Activated T-helper 1 cell treated with Interleukin-2 at 50 U/mL for 16 hours (primary cell): ENCODE measurements at regions not wholly inside any gene's neighbourhood (a gene's known extent, or its start where the extent isn't known, plus 50 kb on each side); places are given as distances from the start of the nearest gene placed in this dataset.

Experiments
- DNase-seq: peaks from one replicate; pipeline ENCODE4 v3.0.0-alpha.2; 2020; ENCODE audit warnings: low read depth

DNA sequence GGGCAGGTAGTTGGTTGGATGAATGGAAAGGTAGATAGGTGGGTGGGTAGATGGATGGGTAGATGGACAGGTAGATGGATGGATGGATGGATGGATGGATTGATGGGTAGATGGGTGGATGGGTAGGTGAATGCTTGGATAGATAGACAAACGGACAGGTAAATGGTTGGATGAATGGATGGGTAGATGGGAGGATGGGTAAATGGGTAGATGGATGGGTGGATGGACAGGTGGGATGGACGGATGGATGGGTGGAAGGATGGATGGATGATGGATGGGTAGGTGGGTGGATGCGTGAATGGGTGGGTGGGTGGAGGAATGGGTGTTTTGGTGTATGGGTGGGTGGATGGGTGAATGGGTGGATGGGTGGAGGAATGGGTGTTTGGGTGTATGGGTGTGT, 50.1 kb upstream of the ASAP2 start:
- DNase-seq = no peak

DNA sequence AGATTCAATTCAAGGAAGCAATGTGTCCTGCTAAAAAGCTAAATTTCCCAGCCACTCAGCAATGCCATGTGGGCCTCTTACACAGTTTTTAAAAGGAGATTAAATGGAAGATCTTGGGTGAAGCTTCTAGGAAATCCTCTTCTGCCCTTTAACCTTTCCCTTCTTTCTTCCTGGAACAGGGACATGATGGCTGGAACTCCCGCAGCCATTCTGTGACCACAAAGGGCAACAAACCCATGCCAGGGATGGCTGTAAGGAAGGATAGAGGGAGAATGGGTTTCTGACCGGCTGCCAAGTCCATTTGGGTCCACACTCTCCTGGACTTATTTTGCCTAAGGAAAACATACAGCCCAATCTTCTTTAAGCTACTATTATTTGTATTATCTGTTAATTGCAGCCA, 52.6 kb upstream of the ASAP2 start:
- DNase-seq = no peak

DNA sequence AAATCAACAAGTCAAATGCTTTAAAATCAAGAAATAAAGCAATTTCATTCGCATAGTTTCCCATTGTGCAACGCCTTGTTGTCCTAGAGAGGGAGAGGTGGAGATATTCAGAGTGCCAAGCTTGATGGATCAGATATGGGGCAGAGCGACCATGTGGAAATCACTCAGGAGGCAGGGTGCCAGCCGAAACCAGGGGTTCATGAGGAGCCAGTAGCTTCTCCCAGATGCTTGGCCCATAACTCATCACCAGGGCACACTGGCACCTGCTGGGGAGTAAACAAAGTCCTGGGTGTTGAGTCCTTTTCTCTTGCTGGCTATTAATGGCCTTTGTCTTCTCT, 53.0 kb upstream of the ASAP2 start:
- DNase-seq = no peak

DNA sequence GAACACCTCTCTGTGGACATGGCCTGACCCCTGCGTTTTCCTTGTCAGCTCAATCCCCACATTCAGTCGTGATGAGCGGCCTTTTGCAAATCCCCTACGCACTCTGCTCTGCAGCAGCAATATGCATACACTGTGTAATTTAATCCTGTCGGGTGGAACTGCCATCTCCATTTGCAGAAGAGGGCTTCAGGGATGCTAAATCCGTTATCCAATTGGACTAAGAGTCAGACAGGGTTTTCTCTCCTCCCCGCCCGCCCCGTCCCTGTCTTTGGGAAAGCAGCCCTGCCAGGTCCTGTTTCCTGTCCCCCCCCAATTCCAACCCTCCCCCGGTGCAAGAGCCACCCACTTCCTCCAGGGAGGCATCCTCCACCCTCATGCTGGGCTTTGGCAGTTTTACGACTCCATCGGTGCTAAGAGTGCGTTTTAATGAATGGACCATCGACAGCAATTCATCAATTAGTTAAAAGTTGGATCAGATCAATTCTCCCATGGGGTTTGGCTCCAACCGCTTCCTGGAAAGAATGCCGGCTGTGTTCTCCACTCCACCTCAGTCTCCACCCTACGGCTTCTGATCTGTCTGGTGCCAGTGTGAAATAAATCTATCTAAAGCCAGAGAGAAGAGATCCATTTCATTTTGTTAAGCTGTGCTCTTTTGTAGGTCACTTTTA, 53.5 kb upstream of the ASAP2 start:
- DNase-seq = no peak

DNA sequence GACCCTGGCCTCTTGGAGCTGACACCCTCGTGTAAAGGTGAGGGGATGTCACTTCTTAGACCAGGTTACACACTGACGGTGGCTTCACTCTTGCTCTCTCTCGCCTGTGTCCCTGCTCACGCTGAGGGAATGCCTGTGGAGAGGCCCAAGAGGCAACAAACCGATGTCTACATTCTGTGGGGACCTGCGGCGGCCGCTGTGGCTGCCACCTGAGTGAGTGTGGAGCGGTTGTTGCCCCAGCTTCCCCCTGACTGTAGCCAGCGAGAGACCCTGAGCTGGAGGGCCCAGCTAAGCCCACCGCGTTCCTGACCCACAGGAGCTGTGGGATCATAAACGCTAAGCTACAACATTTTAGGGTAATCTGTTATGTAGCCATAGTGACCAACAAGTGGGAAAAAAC, 55.7 kb upstream of the ASAP2 start:
- no peak for DNase-seq

DNA sequence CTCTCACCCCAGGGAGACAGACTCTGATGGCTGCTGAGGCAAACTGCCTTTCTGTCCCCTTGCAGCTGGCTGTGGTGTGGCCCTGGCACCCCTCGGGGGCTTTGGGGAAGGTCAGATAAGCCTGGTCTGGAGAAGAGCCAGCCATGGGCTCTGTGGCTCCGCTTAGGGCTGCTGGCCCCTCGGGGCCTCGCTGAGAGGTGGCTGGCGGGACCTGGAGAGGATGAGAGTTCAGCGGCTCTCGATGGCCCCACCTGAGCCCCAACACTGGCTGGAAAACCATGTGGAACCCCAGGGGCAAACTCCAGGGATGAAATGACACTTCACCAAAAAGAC, 56.1 kb upstream of the ASAP2 start:
- DNase-seq = no peak

DNA sequence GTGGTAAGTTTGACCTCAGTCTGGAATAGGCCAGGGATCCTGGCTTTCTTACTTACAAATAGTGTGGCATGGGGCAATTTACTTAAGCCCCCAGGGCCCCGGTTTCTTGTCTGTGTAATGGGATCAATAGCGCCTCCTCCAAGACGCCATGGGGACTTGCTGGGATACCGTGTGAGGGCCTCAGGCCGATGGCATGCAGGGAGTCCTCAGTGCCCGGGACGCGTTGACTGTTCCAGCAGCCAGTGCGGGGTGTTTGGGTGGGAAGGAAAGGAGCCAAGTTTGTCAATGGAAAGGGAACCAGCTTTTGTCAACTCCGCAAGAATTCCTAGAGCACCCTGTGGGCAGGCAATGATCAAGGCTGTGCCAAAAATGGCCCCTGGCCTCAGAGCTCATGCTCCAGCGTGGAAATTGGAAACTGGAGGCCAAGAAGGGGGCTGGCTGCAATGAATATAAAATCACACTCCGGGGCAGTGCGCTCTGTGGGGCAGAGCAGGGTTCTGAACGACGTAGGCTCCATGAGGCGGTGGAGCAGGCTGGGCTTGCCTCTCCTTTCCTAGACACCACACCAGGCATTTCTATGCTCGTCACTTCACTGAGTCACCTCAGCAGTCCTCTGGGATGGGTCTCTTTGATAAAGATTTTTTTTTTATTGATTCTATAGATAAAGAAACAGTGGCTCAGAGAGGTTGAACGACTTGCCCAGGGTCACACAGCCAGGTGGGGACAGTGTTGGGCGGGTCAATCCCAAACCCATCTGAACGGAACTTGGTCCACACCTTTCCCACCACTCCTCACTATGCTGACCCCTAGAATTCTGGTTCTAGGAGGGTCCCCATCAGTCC, 56.7 kb upstream of the ASAP2 start:
- no peak for DNase-seq

DNA sequence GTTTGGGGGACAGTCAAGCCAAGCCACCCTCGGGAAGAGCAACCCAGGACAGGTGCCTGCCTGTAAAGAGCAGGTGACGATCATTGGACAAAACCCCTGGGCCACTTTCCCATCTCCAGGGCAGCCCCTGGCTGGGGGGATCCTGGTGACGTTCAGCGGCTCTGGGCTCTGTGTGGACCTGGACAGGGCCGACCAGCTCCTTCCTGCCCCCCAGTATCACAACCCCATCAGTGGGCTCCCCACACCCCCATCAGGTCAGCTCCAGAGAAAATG, 57.3 kb upstream of the ASAP2 start:
- DNase-seq = no peak

DNA sequence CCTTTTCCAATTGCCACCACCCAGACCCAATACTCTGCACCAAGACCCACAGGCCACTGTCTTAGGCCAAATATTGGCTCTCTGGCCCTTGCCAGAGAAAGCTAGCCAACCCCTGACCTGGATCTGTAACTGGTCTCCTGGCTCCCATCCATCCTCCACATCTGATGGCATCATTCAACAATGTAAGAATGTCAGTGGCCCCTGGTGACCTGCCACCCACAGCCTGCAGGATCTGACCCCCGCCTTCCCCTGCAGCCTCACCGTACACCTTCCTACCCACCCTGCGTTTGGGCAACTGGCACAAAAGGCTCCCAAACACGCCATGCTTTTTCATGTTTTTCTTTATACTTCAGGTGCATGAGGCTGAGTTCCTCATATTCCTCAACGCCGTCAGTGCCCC, 60.0 kb upstream of the ASAP2 start:
- DNase-seq = no peak

DNA sequence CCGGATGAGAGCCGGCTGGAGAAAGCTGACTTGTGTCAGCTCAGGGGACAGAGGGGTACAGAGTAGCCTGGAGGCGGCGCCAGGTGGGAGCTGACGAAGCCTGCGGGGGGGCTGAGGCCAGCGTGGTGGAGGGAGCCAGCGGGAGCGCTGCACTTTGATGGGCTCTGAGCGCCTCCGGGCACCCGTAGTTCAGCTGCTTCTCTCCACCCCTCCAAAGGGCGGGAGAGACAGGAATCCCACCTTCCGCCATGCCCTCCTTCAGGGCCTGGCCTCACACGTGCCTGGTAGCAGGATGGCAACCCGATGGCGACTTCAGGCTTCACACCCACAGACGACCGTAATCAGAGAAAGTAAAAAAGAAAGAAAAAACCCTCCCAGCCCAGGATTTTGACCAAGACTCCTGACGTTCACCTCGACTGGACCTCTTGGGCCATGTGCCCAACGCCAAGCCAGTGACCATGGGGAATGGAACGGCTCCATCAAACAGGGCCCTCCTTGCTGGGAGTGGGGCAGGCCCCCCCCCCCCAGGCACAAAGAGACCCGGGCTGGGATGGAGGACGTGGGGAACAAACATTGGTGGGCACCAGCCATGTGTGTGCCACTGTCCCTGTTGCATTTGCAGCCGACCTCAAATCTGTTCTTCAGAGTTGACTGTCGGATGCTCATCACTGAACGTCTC, 60.7 kb upstream of the ASAP2 start:
- no peak for DNase-seq

DNA sequence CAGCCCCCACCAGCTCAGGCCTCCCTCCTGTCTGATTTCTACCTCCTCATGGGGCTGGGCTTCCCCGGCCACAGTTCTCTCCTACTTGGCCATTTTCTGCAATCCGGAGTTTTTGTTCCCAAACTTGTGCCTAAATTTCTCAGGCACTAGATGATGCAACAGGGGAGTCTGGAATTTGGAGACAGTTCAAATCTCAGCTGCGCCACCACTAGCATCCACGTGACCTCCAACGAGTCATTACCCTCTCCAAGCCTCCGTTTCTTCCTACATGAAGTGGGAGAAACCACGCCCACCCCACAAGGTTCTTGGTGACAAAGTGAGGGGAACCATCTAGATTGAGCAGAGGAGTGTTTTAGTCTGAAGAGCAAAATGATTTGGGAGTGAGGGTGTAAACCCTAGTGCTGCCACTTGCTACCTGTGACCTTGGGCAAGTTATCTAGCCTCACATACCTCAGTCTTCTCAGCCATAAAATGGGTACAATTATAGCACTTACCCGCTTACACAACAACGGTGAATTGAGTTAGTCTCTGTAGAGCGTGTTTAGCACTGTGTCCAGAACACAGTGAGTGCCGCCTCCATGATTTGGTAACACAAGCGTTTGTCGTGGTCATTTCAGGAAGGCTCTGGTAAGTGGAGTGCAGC, 61.4 kb upstream of the ASAP2 start:
- no peak for DNase-seq

DNA sequence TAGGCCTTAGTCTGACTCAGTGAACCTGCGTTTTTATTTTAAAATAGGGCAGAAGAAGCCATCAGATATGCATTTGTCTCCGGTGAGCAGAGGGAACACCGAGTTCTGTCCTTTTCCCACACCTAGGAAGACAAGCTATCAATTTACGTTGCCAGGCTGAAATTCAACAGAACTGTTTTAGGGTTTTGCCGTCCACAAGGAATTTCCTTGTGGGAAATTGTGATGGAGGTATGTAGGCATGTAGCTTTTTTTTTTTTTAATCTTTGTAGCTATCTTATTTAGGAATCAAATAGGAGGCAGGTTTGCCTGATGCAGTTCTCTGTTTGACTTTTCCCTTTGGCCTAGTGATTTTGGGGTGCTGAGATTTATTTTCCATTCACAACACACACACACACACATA, 62.0 kb upstream of the ASAP2 start:
- DNase-seq = no peak

DNA sequence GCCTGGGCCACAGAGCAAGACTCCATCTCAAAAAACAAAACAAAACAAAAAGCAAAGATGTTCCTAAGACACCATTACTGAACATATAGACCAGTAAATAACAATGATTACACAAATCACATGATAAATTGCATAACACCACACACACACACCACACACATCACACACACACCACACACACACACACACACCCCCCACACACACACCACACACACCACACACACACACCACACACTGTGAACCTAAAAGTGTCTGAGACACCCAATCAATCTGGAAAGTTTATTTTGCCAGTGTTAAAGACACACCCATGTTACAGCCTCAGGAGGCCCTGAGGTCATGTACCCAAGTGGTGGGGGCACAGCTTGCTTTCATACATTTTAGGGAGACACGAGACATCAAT, 62.6 kb upstream of the ASAP2 start:
- no peak for DNase-seq

DNA sequence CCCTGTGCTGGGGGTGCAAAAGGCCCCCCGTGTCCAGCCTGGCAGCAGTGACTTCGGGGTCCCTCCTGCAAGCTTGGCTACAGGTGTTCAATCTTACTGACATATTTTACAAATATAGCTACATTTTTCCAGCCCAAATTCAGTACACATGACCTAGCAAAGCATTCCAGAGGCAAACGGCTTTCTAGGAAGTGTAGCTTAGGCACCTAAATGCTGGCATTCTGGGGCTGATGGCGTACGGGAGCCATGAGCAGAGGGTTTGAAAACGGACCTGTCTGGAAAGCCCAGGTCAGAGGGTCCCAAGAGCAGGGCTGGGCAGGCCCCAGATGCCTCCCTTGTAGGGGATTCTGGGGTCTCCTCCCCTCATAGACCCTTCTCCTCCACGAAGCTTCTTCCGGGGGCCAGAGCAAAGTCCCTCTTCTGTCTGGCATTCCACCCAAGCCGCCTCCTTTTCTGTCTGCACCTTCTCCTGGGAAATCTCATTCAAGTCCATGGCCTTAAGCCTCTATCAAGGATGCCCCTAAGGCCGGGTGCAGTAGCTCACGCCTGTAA, 63.3 kb upstream of the ASAP2 start:
- DNase-seq = no peak

DNA sequence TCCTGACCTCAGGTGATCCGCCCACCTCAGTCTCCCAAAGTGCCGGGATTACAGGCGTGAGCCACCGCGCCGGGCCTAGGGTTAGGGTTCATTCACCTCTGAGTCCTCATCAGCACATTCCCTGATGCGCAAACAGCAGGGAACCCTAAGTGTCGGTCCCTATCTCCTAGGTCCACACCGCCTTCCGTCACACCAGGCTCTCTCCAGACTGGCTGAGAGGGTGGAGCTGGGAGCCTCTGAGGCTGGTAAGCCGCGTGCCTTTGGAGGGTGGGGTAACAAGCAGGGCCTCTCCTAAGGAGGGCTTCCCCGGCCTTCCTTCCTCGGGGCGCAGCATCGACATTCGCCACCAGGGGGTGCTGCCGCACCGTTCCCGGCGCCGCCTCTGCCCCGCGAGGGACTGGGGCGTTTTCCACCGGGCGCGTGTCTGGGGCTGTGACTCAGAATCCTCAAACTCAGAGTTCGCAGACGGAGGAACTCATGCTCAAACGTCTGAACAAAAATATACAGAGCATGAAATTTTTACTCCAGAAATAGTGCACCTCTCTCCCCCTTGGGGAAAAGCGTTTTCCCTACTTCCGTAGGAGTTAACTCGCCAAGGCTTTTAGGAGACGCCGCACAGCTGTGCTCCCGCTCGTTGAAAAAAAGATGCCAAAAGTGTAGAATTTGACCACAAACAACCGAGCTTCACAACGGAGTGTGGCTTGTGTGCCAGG, 63.9 kb upstream of the ASAP2 start:
- DNase-seq = peak; percentile 67

DNA sequence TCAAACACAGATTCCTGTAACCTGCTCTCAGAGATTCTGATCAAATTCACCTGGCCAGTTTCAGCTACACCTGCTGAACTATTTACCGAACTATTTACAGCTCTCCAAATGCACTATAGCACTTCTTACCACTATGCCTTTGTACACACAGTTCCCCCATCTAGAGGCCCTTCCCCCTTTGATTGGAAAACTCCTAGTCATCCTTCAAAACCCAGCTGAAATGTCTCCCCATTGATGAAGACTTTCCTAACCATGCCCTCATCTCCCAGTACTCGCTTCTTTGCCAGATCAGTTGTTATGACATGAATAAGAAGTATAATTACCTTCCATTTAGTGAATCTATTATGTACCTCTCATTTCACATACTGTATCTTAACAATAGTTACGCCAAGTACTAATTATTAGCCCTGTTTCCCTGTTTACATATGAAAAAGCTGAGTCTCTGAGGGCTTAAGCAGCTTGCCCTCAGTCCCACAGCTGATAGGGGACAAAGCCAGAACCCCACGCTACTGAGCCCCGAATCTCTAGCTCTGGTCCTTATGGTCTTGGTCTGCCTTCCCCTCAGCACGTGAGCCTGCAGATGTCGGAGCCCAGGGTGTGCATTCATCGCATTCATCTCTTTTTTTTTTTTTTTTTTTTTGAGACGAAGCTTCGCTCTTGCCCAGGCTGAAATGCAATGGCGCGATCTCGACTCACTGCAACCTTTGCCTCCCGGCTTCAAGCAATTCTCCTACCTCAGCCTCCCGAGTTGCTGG, 64.7 kb upstream of the ASAP2 start:
- DNase-seq = no peak

DNA sequence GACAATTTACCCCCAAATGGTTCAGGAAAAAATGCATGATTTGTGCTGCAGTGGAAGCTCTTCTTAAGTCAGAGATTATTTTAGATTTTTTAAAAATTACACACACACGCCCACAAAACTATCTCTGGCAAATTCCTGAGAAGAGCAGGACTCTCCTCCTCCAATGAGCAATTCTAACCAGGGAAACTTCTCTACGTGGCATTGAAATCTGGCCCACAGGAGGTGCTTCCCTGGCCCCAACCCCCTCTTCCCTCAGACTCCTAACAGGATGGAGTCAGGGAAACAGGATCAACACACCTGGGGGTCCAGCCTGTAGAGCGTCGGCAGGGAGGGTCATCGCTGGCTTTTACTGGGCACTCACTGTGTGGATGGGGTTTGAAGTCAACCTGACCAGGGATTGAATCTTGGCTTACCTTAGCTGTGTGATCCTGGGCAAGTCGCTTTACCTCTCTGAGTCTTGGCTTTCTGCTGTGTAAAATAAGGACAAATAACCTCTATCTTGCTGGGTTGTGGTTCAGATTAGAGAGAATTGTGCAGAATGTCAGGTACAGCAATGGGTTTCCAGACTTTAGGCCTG, 65.4 kb upstream of the ASAP2 start:
- no peak for DNase-seq

DNA sequence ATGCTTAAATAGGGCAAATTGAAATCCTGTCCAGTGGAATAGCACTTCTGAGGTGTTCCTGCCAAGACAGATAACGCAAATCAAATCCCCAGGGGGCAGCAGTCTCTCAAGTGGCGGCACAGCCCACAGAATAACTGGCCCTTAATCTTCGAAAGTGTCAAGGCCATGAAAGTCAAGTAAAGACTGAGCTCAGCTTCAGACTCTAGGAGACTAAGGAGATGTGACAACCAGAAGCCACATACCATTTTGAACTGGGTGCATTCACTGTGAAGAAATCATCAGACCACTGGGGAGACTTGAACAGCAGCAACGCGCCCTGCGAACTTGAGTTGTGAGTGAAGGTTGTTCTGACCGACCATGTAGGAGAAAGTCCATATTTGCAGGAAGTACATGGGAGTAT, 66.0 kb upstream of the ASAP2 start:
- DNase-seq = no peak

DNA sequence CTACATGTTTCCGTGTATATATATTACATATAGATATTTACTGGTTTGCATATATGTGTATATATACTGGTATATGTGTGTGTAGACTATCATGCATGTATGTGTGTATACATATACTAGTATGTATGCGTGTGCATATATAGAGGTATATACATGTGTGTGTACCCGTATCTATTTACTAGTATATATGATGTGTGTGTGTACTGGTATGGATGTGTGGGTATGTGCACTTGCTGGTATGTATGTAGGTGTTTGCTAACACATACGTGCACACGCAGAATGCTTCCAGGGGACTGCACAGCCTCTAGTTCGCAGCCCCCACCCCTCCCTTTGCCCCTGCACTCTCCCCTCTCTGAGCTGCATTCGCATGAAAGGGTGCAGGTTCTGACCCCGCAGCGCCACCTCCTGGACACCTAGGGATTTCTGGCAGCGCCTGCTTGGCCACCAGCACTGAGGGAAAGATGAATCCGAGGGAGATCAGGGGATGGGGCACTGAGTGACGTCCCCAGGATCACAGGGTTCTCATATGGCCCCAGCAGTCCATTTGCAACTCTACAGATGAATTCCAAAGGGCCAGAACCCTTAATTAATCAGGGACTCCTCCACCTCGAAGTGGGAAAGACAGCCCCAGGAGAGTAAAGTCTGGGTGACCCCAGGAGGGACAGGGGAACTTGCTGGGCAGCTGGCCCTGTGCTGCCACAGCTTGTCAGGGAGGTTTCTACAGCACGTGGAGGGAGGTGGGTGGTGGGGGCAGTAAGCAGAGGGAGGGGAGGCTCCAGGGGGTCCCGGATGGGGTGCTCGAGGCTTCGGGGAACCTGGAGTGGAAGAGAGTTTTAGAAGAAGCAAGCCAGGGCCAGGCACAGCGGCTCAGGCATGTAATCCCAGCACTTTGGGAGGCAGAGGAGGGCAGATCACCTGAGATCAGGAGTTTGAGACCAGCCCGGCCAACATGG, 66.8 kb upstream of the ASAP2 start:
- peak; percentile 11 for DNase-seq
